H9 (cell line): ENCODE measurements at regions not wholly inside any gene's neighbourhood (a gene's known extent, or its start where the extent isn't known, plus 50 kb on each side); places are given as distances from the start of the nearest gene placed in this dataset.

Experiments used
- DNase-seq: peaks from one replicate; pipeline ENCODE4 v3.0.0-alpha.2; 2017
- H2AFZ ChIP-seq: one replicate; pipeline ENCODE4 v1.6.1; 2013; ENCODE audit warnings: mild to moderate bottlenecking, low read length, control low read depth, moderate library complexity
- H2AK5ac ChIP-seq: 2 replicates; pipeline ENCODE4 v1.6.1; 2013; ENCODE audit warnings: low read length, control low read depth, mixed read lengths; ENCODE audit not compliant: insufficient read length
- H2BK120ac ChIP-seq: one replicate; pipeline ENCODE4 v1.6.1; 2013; ENCODE audit warnings: low read depth, mild to moderate bottlenecking, low read length, control low read depth, inconsistent platforms; ENCODE audit not compliant: poor library complexity, severe bottlenecking
- H2BK12ac ChIP-seq: 2 replicates; pipeline ENCODE4 v1.6.1; 2013; ENCODE audit warnings: low read length, control low read depth, mixed read lengths, low read depth; ENCODE audit not compliant: insufficient read length
- H2BK15ac ChIP-seq: 2 replicates; pipeline ENCODE4 v1.6.1; 2013; ENCODE audit warnings: low read depth, low read length, control low read depth
- H2BK20ac ChIP-seq: one replicate; pipeline ENCODE4 v1.6.1; 2013; ENCODE audit warnings: low read depth, mild to moderate bottlenecking, low read length, control low read depth, inconsistent platforms; ENCODE audit not compliant: poor library complexity, severe bottlenecking
- H2BK5ac ChIP-seq: 2 replicates; pipeline ENCODE4 v1.6.1; 2013; ENCODE audit warnings: low read length, control low read depth, mixed read lengths; ENCODE audit not compliant: insufficient read length
- H3K14ac ChIP-seq: 2 replicates; pipeline ENCODE4 v1.6.1; 2013; ENCODE audit warnings: low read length, control low read depth; ENCODE audit not compliant: insufficient read depth
- H3K18ac ChIP-seq: 2 replicates; pipeline ENCODE4 v1.6.1; 2013; ENCODE audit warnings: low read depth, mild to moderate bottlenecking, mixed read lengths, low read length, control low read depth; ENCODE audit not compliant: insufficient read length
- H3K23ac ChIP-seq: 2 replicates; pipeline ENCODE4 v1.6.1; 2013; ENCODE audit warnings: low read length, control low read depth, mixed read lengths, low read depth; ENCODE audit not compliant: insufficient read length
- H3K23me2 ChIP-seq: 2 replicates; pipeline ENCODE4 v1.6.1; 2013; ENCODE audit warnings: low read depth, mild to moderate bottlenecking, mixed read lengths, low read length, control low read depth; ENCODE audit not compliant: insufficient read length, poor library complexity, severe bottlenecking
- H3K27ac ChIP-seq: 2 replicates; pipeline ENCODE4 v1.5.1; 2013; ENCODE audit warnings: low read length, control low read depth, mixed read lengths, low read depth; ENCODE audit not compliant: insufficient read length
- H3K27me3 ChIP-seq: 2 replicates; pipeline ENCODE4 v1.6.1; 2013; ENCODE audit warnings: low read length, control low read depth, inconsistent platforms; ENCODE audit not compliant: insufficient read depth
- H3K4ac ChIP-seq: 2 replicates; pipeline ENCODE4 v1.6.1; 2013; ENCODE audit warnings: low read depth, mild to moderate bottlenecking, control low read depth, inconsistent platforms, low read length, moderate library complexity
- H3K4me1 ChIP-seq: 2 replicates; pipeline ENCODE4 v1.6.1; 2013; ENCODE audit warnings: low read length, control low read depth, inconsistent platforms; ENCODE audit not compliant: insufficient read depth
- H3K4me2 ChIP-seq: 2 replicates; pipeline ENCODE4 v1.6.1; 2013; ENCODE audit warnings: low read length, control low read depth, mixed read lengths; ENCODE audit not compliant: insufficient read length, insufficient read depth
- H3K56ac ChIP-seq: 2 replicates; pipeline ENCODE4 v1.6.1; 2013; ENCODE audit warnings: low read depth, mild to moderate bottlenecking, mixed read lengths, low read length, control low read depth; ENCODE audit not compliant: insufficient read length
- H3K79me1 ChIP-seq: 2 replicates; pipeline ENCODE4 v1.6.1; 2013; ENCODE audit warnings: low read depth, mild to moderate bottlenecking, moderate library complexity, low read length, control low read depth, inconsistent platforms; ENCODE audit not compliant: insufficient read depth, poor library complexity, severe bottlenecking
- H3K79me2 ChIP-seq: 2 replicates; pipeline ENCODE4 v1.6.1; 2013; ENCODE audit warnings: low read length, control low read depth, inconsistent platforms; ENCODE audit not compliant: insufficient read depth
- H3K9ac ChIP-seq: 2 replicates; pipeline ENCODE4 v1.6.1; 2013; ENCODE audit warnings: low read length, control low read depth, mixed read lengths; ENCODE audit not compliant: insufficient read length; ENCODE audit errors: extremely low read depth
- H3K9me3 ChIP-seq: one replicate; pipeline ENCODE4 v1.6.1; 2013; ENCODE audit warnings: low read depth, low read length, inconsistent platforms; ENCODE audit not compliant: control insufficient read depth
- H3T11ph ChIP-seq: one replicate; pipeline ENCODE4 v1.6.1; 2013; ENCODE audit warnings: mild to moderate bottlenecking, low read length, control low read depth, inconsistent platforms
- H4K20me1 ChIP-seq: one replicate; pipeline ENCODE4 v1.6.1; 2013; ENCODE audit not compliant: control insufficient read depth, insufficient read length, insufficient read depth
- H4K5ac ChIP-seq: 2 replicates; pipeline ENCODE4 v1.6.1; 2013; ENCODE audit warnings: low read depth, mild to moderate bottlenecking, mixed read lengths, low read length, control low read depth; ENCODE audit not compliant: insufficient read length
- H4K8ac ChIP-seq: replicated peaks from 2 replicates; pipeline ENCODE4 v1.6.1; 2013; ENCODE audit warnings: low read length, control low read depth, mixed read lengths, low read depth; ENCODE audit not compliant: insufficient read length
- H4K91ac ChIP-seq: 2 replicates; pipeline ENCODE4 v1.6.1; 2013; ENCODE audit warnings: low read depth, mild to moderate bottlenecking, moderate library complexity, mixed read lengths, low read length, control low read depth; ENCODE audit not compliant: insufficient read length
- H3K27ac Mint-ChIP-seq, 3 experiments: 2 replicates in 2 of 3; 3 replicates in 1 of 3; pipeline ENCODE4 v1.8.0; 2020 to 2021; ENCODE audit warnings: mixed read lengths in 3 of 3, mild to moderate bottlenecking in 1 of 3, moderate library complexity in 1 of 3
- H3K27me3 Mint-ChIP-seq: 2 replicates; pipeline ENCODE4 v1.8.0; 2021; ENCODE audit warnings: low read depth, mild to moderate bottlenecking, moderate library complexity, mixed read lengths
- H3K36me3 Mint-ChIP-seq, 3 experiments: 2 replicates in 2 of 3; 3 replicates in 1 of 3; pipeline ENCODE4 v1.8.0; 2020 to 2021; ENCODE audit warnings: low read depth in 3 of 3, mixed read lengths in 3 of 3; ENCODE audit not compliant: insufficient read depth in 1 of 3
- H3K4me1 Mint-ChIP-seq, 2 experiments: 2 replicates each; pipeline ENCODE4 v1.8.0; 2020; ENCODE audit warnings: mixed read lengths in 2 of 2
- H3K4me3 Mint-ChIP-seq, 2 experiments: 2 replicates in 1 of 2; 3 replicates in 1 of 2; pipeline ENCODE4 v1.8.0; 2020 to 2021; ENCODE audit warnings: mild to moderate bottlenecking in 2 of 2, mixed read lengths in 2 of 2, moderate library complexity in 1 of 2
- H3K9me3 Mint-ChIP-seq, 2 experiments: 2 replicates in 1 of 2; 3 replicates in 1 of 2; pipeline ENCODE4 v1.8.0; 2020; ENCODE audit warnings: mild to moderate bottlenecking in 2 of 2, mixed read lengths in 2 of 2, moderate library complexity in 1 of 2
- CTCF ChIP-seq: fragments of 200-600 bp; sonication (generic); conservative IDR thresholded peaks from 3 replicates; pipeline ENCODE4 v1.8.0; 2021; ENCODE audit warnings: antibody characterized with exemption, mild to moderate bottlenecking
- WGBS: extraction: QIAGEN DNeasy Blood & Tissue Kit; methylation state at CpG from one replicate; pipeline ENCODE4 v1.1.7; 2013; ENCODE audit warnings: missing lambda C conversion rate, low lambda C conversion rate, mixed read lengths; ENCODE audit not compliant: insufficient read length; ENCODE audit errors: extremely low coverage; 5-methylcytosine and 5-hydroxymethylcytosine counted together

- Histone ChIP-seq H3K23me2 (no peaks in the 10 kb centered on the region), H2AK5ac (no peak overlapping the region), H2BK12ac (no peak overlapping the region), H3K27me3 (no peaks in the 10 kb centered on the region), H3K79me1 (no peaks in the 10 kb centered on the region), H3K18ac (no peak overlapping the region), H2BK5ac (no peak overlapping the region), H4K5ac (no peak overlapping the region), H3T11ph (no peak overlapping the region), H4K91ac (no peak overlapping the region), H3K27ac (no peak overlapping the region), H4K20me1 (no peaks in the 10 kb centered on the region), H3K14ac (no peak overlapping the region), H2BK15ac (no peak overlapping the region), H4K8ac (no peak overlapping the region), H2BK20ac (no peak overlapping the region), H3K4me1 (no peaks in the 10 kb centered on the region), H3K23ac (no peak overlapping the region), H3K4me2 (no peak overlapping the region), H3K9me3 (no peaks in the 10 kb centered on the region), H3K56ac (no peak overlapping the region), H3K4ac (no peak overlapping the region), H2AFZ (no peak overlapping the region), H3K79me2 (no peaks in the 10 kb centered on the region), H3K9ac (no peak overlapping the region), H2BK120ac (no peak overlapping the region)
- Mint-ChIP-seq H3K4me1 (no peaks in the 10 kb centered on the region), H3K4me3 (no peak overlapping the region), H3K27me3 (no peaks in the 10 kb centered on the region), H3K36me3 (no peaks in the 10 kb centered on the region), H3K27ac (no peak overlapping the region), H3K9me3 (no peaks in the 10 kb centered on the region)
- TF ChIP-seq CTCF, result peak; percentile 39
- DNase-seq, result no peak
- WGBS, result no CpG with 5 or more reads among the region's 7 CpGs
Observed at GRCh38 chr3:181633556-181633955, 78.2 kb upstream of the SOX2 start.
